ENCODE measurements at regions not wholly inside any gene's neighbourhood (a gene's known extent, or its start where the extent isn't known, plus 50 kb on each side); places are given as distances from the start of the nearest gene placed in this dataset.
"Not testable (repeated sequence)": the region's sequence is repeated elsewhere in the genome, so short reads cannot be mapped to it uniquely, and the experiment has no call there.

DNA sequence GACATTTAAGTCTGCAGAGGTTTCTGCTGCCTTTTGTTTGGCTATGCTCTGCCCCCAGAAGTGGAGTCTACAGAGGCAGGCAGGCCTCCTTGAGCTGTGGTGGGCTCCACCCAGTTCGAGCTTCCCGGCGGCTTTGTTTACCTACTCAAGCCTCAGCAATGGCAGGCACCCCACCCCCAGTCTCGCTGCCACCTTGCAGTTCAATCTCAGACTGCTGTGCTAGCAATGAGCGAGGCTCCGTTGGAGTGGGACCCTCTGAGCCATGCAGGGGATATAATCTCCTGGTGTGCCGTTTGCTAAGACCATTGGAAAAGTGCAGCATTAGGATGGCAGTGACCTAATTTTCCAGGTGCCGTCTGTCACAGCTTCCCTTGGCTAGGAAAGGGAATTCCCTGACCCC lies 216.1 kb upstream of the DDI1 start:
- TF ChIP-seq CTCF (IDR thresholded peaks at IDR 0.05; ENCODE audit: poor library complexity, severe bottlenecking); TAF1 (IDR thresholded peaks at IDR 0.05; ENCODE audit: low read depth); MXI1 (conservative IDR thresholded peaks at IDR 0.05; ENCODE audit: poor library complexity, severe bottlenecking); EZH2 (IDR thresholded peaks at IDR 0.05; ENCODE audit: borderline replicate concordance, insufficient read depth, low read length, poor library complexity, severe bottlenecking): not testable (repeated sequence)
